ENCODE measurements at regions not wholly inside any gene's neighbourhood (a gene's known extent, or its start where the extent isn't known, plus 50 kb on each side); places are given as distances from the start of the nearest gene placed in this dataset.

DNA sequence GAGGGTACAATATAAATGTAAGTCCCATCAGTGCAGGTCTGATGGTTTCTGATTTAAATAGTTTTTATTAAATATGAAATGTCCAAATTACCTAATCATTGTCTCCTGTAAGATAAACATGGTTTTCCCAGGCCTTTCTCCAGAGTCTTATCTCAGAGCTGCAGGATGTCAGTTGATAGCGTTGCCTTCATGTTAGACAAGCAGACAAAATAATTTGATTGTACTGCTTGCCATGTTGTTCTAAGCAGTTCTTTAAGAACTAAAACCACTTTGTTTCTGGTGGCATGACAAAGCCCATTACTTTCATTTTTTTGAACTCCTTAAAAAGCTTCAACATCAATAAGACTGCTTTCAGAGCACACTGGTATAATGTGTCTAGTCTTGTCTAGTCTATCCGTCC lies 1073.5 kb downstream of the MAT2B start:
- no peak overlapping the region for H3K9ac ChIP-seq (ENCODE audit: low read length in 2 of 2)
- no peaks in the 10 kb centered on the region for H3K9me3 ChIP-seq (ENCODE audit: control insufficient read depth in 2 of 2, low read length in 2 of 2)
- H3K4me1 ChIP-seq (ENCODE audit: control insufficient read depth, insufficient read depth, low read length) = no peaks in the 10 kb centered on the region
- no peaks in the 10 kb centered on the region for H3K27me3 ChIP-seq (ENCODE audit: control insufficient read depth in 1 of 2, insufficient read depth in 2 of 2, low read length in 2 of 2)
- no peaks in the 10 kb centered on the region for H3K36me3 ChIP-seq (ENCODE audit: control insufficient read depth in 2 of 2, insufficient read depth in 2 of 2, low read length in 2 of 2)
- H3K27ac ChIP-seq (ENCODE audit: low read length) = no peak overlapping the region
- no peak overlapping the region for H3K4me3 ChIP-seq (ENCODE audit: low read length in 2 of 2)

DNA sequence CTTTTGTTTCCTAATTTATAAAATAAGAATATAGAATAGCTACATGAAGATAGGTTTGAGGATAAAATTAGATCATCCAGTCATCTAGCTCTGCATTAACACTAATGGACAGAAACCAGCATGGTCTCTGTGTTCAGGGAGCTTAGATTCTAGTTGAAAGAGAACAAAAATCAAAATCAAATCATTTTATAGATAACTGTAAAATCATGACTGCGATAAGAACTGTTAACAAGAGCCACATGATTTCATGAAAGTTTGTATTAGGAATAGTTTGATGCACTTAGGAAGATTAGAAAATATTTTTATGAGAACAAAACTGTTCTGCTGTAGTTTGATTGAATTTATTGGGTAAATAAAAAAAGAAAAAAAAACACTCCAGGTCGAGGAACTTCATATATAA lies 1074.7 kb downstream of the MAT2B start:
- H3K4me3 ChIP-seq (ENCODE audit: low read length in 2 of 2) = no peak overlapping the region
- H3K4me1 ChIP-seq (ENCODE audit: control insufficient read depth, insufficient read depth, low read length) = no peaks in the 10 kb centered on the region
- H3K27me3 ChIP-seq (ENCODE audit: control insufficient read depth in 1 of 2, insufficient read depth in 2 of 2, low read length in 2 of 2) = no peaks in the 10 kb centered on the region
- no peaks in the 10 kb centered on the region for H3K36me3 ChIP-seq (ENCODE audit: control insufficient read depth in 2 of 2, insufficient read depth in 2 of 2, low read length in 2 of 2)
- no peaks in the 10 kb centered on the region for H3K9me3 ChIP-seq (ENCODE audit: control insufficient read depth in 2 of 2, low read length in 2 of 2)
- no peak overlapping the region for H3K27ac ChIP-seq (ENCODE audit: low read length)
- H3K9ac ChIP-seq (ENCODE audit: low read length in 2 of 2) = no peak overlapping the region

DNA sequence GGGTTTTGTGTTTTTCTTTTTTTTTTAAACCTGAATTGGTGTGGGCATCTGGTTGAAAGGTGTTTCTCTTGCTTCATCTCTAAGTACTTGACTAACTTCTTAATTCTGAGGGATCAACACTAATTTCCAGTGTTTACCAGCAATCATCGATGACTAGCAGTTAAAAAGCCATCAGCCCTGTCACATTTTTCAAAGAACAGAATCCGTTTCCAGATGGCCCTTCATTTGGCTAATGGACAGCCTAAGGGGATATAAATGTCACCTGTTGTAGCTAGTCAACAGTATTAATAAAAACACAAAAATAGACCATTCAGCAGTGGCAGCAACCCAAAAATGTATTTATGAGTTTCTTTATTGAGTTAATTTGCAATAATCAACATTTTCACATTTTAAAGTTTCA lies 1076.5 kb downstream of the MAT2B start:
- Histone ChIP-seq H3K4me3 (ENCODE audit: low read length in 2 of 2) (no peak overlapping the region), H3K4me1 (ENCODE audit: control insufficient read depth, insufficient read depth, low read length) (no peaks in the 10 kb centered on the region), H3K9me3 (ENCODE audit: control insufficient read depth in 2 of 2, low read length in 2 of 2) (no peaks in the 10 kb centered on the region), H3K27me3 (ENCODE audit: control insufficient read depth in 1 of 2, insufficient read depth in 2 of 2, low read length in 2 of 2) (no peaks in the 10 kb centered on the region), H3K36me3 (ENCODE audit: control insufficient read depth in 2 of 2, insufficient read depth in 2 of 2, low read length in 2 of 2) (no peaks in the 10 kb centered on the region), H3K27ac (ENCODE audit: low read length) (no peak overlapping the region), H3K9ac (ENCODE audit: low read length in 2 of 2) (no peak overlapping the region)

DNA sequence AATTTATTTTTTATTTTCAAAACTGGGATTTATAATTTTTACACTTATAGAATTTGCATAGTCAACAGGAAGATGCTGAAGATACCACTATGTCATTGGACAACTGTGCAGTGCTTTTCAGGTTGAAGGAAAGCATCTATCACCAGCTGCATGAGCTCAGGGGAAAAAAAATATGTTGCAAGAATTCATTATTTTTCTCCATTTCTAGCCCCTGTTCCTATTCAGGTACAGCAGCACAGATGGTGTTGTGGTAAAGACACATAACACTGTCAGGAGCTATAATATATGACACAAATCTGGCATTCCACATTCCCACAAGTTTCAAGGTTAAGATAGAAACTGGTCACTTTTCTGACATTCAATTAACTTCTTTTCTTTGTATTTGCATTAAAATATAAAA lies 1088.6 kb downstream of the MAT2B start:
- Histone ChIP-seq H3K27ac (ENCODE audit: low read length) (no peak overlapping the region), H3K36me3 (ENCODE audit: control insufficient read depth in 2 of 2, insufficient read depth in 2 of 2, low read length in 2 of 2) (no peaks in the 10 kb centered on the region), H3K27me3 (ENCODE audit: control insufficient read depth in 1 of 2, insufficient read depth in 2 of 2, low read length in 2 of 2) (no peaks in the 10 kb centered on the region), H3K4me3 (ENCODE audit: low read length in 2 of 2) (no peak overlapping the region), H3K9ac (ENCODE audit: low read length in 2 of 2) (no peak overlapping the region), H3K4me1 (ENCODE audit: control insufficient read depth, insufficient read depth, low read length) (no peaks in the 10 kb centered on the region), H3K9me3 (ENCODE audit: control insufficient read depth in 2 of 2, low read length in 2 of 2) (no peaks in the 10 kb centered on the region)

GRCh38 chr5:164597293-164597900 lies 1092.0 kb downstream of the MAT2B start:
- Histone ChIP-seq H3K9me3 (ENCODE audit: control insufficient read depth in 2 of 2, low read length in 2 of 2) (no peaks in the 10 kb centered on the region), H3K27ac (ENCODE audit: low read length) (no peak overlapping the region), H3K27me3 (ENCODE audit: control insufficient read depth in 1 of 2, insufficient read depth in 2 of 2, low read length in 2 of 2) (no peaks in the 10 kb centered on the region), H3K36me3 (ENCODE audit: control insufficient read depth in 2 of 2, insufficient read depth in 2 of 2, low read length in 2 of 2) (no peaks in the 10 kb centered on the region), H3K9ac (ENCODE audit: low read length in 2 of 2) (no peak overlapping the region), H3K4me1 (ENCODE audit: control insufficient read depth, insufficient read depth, low read length) (no peaks in the 10 kb centered on the region), H3K4me3 (ENCODE audit: low read length in 2 of 2) (no peak overlapping the region)

- H3K4me1 ChIP-seq (ENCODE audit: control insufficient read depth, insufficient read depth, low read length) = no peaks in the 10 kb centered on the region
- H3K9ac ChIP-seq (ENCODE audit: low read length in 2 of 2) = no peak overlapping the region
- H3K36me3 ChIP-seq (ENCODE audit: control insufficient read depth in 2 of 2, insufficient read depth in 2 of 2, low read length in 2 of 2) = no peaks in the 10 kb centered on the region
- H3K27ac ChIP-seq (ENCODE audit: low read length) = no peak overlapping the region
- H3K27me3 ChIP-seq (ENCODE audit: control insufficient read depth in 1 of 2, insufficient read depth in 2 of 2, low read length in 2 of 2) = no peaks in the 10 kb centered on the region
- no peaks in the 10 kb centered on the region for H3K9me3 ChIP-seq (ENCODE audit: control insufficient read depth in 2 of 2, low read length in 2 of 2)
- no peak overlapping the region for H3K4me3 ChIP-seq (ENCODE audit: low read length in 2 of 2)
These were observed 1094.9 kb downstream of the MAT2B start for GRCh38 chr5:164600274-164600673.

DNA sequence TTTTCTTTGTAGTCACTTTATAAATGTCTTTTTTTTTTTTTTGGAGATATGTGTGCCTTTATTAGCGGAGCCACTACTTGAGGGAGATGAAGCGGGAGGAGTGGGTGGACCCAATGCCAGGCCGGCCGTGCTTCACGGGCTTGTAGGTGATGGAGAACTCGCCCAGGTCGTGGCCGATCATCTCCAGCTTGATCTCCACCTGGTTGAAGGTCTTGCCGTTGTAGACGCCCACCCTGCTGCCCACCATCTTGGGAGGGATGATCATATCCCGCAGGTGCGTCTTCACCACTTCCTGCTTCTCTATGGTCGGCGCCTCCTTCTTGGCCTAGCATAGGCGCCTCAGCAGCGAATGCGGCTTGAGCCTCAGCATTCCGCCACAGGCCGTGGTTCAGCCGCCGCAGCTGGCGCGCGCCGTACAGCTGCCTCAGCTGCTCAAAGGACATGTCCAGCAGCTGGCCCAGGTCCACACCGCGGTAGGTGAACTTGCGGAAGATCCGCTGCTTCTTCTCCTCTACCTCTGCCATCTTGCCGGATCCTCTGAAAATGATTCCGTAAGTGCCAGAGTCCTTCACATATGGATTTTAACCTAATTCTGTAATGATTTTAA lies 1095.6 kb downstream of the MAT2B start:
- Histone ChIP-seq H3K9ac (ENCODE audit: low read length in 2 of 2) (no peak overlapping the region), H3K9me3 (ENCODE audit: control insufficient read depth in 2 of 2, low read length in 2 of 2) (no peaks in the 10 kb centered on the region), H3K4me3 (ENCODE audit: low read length in 2 of 2) (no peak overlapping the region), H3K27me3 (ENCODE audit: control insufficient read depth in 1 of 2, insufficient read depth in 2 of 2, low read length in 2 of 2) (no peaks in the 10 kb centered on the region), H3K27ac (ENCODE audit: low read length) (no peak overlapping the region), H3K36me3 (ENCODE audit: control insufficient read depth in 2 of 2, insufficient read depth in 2 of 2, low read length in 2 of 2) (no peaks in the 10 kb centered on the region), H3K4me1 (ENCODE audit: control insufficient read depth, insufficient read depth, low read length) (no peaks in the 10 kb centered on the region)

GRCh38 chr5:164608507-164608906 lies 1103.1 kb downstream of the MAT2B start:
- no peak overlapping the region for H3K9ac ChIP-seq (ENCODE audit: low read length in 2 of 2)
- H3K9me3 ChIP-seq (ENCODE audit: control insufficient read depth in 2 of 2, low read length in 2 of 2) = no peaks in the 10 kb centered on the region
- no peaks in the 10 kb centered on the region for H3K27me3 ChIP-seq (ENCODE audit: control insufficient read depth in 1 of 2, insufficient read depth in 2 of 2, low read length in 2 of 2)
- H3K27ac ChIP-seq (ENCODE audit: low read length) = no peak overlapping the region
- H3K4me1 ChIP-seq (ENCODE audit: control insufficient read depth, insufficient read depth, low read length) = no peaks in the 10 kb centered on the region
- H3K36me3 ChIP-seq (ENCODE audit: control insufficient read depth in 2 of 2, insufficient read depth in 2 of 2, low read length in 2 of 2) = no peaks in the 10 kb centered on the region
- H3K4me3 ChIP-seq (ENCODE audit: low read length in 2 of 2) = no peak overlapping the region

DNA sequence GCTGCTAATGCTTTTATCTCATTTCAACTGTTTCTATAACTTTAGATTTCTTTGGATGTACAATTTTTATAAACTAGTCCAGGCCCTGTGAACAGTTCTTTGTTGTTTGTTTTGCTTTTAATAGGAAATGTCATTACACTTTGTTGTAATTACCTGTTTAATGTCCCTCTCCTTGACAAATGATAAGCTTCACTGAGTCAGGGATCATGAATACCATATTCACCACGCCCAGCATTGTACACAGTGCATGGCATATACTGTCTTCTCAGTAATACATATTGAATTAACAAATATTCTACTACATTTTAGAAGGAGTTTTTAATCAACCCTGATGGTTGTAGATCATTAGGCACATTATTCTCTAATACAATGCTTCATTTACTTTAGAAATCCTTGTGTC lies 1105.0 kb downstream of the MAT2B start:
- Histone ChIP-seq H3K9ac (ENCODE audit: low read length in 2 of 2) (no peak overlapping the region), H3K27ac (ENCODE audit: low read length) (no peak overlapping the region), H3K27me3 (ENCODE audit: control insufficient read depth in 1 of 2, insufficient read depth in 2 of 2, low read length in 2 of 2) (no peaks in the 10 kb centered on the region), H3K36me3 (ENCODE audit: control insufficient read depth in 2 of 2, insufficient read depth in 2 of 2, low read length in 2 of 2) (no peaks in the 10 kb centered on the region), H3K9me3 (ENCODE audit: control insufficient read depth in 2 of 2, low read length in 2 of 2) (no peaks in the 10 kb centered on the region), H3K4me3 (ENCODE audit: low read length in 2 of 2) (no peak overlapping the region), H3K4me1 (ENCODE audit: control insufficient read depth, insufficient read depth, low read length) (no peaks in the 10 kb centered on the region)

DNA sequence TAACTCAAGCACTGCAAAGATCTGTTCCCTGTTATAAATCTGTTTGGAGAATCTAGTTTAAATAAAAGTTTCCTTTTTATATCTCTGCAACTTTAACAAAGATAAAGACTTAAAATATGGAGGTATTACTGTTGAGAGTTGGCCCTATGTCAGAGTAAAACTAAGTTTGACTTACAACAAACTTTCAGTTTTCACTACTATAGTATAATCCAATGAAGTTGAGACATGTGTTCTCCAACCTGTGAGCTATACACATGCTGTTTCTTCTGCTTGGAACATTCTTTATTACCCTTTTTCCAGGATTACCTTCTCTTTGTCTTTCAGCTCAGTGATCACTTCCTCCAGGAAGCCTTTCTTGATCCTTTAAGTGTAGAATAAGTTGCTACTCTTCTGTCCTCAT lies 1109.3 kb downstream of the MAT2B start:
- Histone ChIP-seq H3K4me1 (ENCODE audit: control insufficient read depth, insufficient read depth, low read length) (no peaks in the 10 kb centered on the region), H3K4me3 (ENCODE audit: low read length in 2 of 2) (no peak overlapping the region), H3K27ac (ENCODE audit: low read length) (no peak overlapping the region), H3K9ac (ENCODE audit: low read length in 2 of 2) (no peak overlapping the region), H3K9me3 (ENCODE audit: control insufficient read depth in 2 of 2, low read length in 2 of 2) (no peaks in the 10 kb centered on the region), H3K27me3 (ENCODE audit: control insufficient read depth in 1 of 2, insufficient read depth in 2 of 2, low read length in 2 of 2) (no peaks in the 10 kb centered on the region), H3K36me3 (ENCODE audit: control insufficient read depth in 2 of 2, insufficient read depth in 2 of 2, low read length in 2 of 2) (no peaks in the 10 kb centered on the region)

DNA sequence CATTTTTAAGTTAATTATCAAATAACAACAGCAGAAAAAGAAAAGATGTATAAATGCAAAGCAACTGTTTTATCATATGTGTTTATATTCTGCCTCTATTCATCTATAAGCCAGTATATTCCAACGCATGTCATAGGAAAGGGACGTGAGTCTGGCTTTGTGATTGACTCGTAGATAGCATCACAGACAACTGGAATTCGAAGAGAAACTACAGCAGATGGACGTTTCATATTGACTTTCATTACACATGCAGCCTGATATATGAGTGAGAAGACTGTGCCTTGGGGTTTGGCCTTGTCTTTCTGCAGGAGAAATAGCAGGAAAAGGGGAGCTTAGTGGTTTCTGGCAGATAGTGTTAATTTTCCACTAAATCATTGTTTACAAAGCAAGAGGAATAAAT lies 1111.9 kb downstream of the MAT2B start:
- H3K9me3 ChIP-seq (ENCODE audit: control insufficient read depth in 2 of 2, low read length in 2 of 2) = no peaks in the 10 kb centered on the region
- no peaks in the 10 kb centered on the region for H3K36me3 ChIP-seq (ENCODE audit: control insufficient read depth in 2 of 2, insufficient read depth in 2 of 2, low read length in 2 of 2)
- H3K27me3 ChIP-seq (ENCODE audit: control insufficient read depth in 1 of 2, insufficient read depth in 2 of 2, low read length in 2 of 2) = no peaks in the 10 kb centered on the region
- no peaks in the 10 kb centered on the region for H3K4me1 ChIP-seq (ENCODE audit: control insufficient read depth, insufficient read depth, low read length)
- no peak overlapping the region for H3K4me3 ChIP-seq (ENCODE audit: low read length in 2 of 2)
- H3K27ac ChIP-seq (ENCODE audit: low read length) = no peak overlapping the region
- no peak overlapping the region for H3K9ac ChIP-seq (ENCODE audit: low read length in 2 of 2)

All from stomach smooth muscle (tissue), 2 donors.